GM21529 (cell line): ENCODE measurements at regions not wholly inside any gene's neighbourhood (a gene's known extent, or its start where the extent isn't known, plus 50 kb on each side); places are given as distances from the start of the nearest gene placed in this dataset.

Source experiments
- ATAC-seq: cut with Tn5 transposase; IDR thresholded peaks from one replicate; pipeline ENCODE4 v1.9.1; 2021; ENCODE audit not compliant: unreplicated experiment

DNA sequence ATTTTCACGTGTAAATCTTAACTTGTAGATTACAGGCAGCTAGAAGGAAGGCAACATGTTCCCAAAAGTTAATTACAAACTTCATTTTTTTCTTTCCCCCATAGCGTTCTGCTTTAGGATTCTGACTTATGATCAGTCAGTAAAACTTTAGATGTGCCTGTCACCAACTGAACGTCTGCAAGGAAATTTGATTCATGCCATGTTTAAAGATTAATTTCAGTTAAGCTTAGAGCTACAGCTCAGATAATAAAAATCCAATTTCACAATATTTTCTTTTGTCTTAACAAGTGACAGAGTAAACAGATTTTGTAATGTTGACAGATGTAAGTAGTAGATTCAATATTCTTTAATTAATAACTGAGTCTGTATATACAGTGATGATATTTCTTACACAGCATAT lies 253.1 kb downstream of the NFKBIZ start:
- no peak for ATAC-seq

DNA sequence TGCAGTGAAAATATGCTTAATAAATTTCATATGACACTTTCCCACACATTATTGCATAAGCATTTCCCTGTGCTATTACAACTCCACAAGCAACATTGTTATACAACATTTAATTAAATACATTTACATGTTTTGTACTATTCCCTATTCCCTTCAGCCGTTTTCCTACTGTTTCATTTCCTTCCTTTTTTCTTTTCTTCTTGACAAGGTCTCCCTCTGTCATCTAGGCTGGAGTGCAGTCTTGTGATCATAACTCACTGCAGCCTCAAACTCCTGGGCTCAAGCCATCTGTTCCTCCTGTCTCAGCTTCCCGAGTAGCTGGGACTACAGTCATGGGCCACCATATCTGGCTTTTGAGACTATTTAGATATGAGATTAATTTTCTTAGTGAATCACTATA lies 254.7 kb downstream of the NFKBIZ start:
- no peak for ATAC-seq

DNA sequence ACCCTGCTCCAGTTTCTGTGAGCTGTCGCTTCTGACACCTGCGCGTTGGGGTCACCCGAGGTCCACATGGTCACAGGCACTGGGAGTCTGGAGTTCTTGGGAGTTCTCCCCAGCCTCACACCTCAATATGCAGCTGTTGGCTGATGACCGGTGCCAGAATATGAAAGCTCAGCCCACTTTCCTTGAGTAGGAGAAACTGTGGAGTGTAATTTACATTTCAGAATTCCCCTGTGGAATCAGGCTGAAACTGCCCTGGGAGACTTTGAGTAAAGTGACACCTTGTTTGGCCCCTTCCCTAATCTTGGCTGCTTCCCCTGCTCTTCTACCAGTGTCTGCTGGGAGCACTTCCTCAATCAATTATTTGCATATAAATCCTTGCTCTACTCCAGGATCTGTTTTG lies 255.9 kb downstream of the NFKBIZ start:
- ATAC-seq: no peak

DNA sequence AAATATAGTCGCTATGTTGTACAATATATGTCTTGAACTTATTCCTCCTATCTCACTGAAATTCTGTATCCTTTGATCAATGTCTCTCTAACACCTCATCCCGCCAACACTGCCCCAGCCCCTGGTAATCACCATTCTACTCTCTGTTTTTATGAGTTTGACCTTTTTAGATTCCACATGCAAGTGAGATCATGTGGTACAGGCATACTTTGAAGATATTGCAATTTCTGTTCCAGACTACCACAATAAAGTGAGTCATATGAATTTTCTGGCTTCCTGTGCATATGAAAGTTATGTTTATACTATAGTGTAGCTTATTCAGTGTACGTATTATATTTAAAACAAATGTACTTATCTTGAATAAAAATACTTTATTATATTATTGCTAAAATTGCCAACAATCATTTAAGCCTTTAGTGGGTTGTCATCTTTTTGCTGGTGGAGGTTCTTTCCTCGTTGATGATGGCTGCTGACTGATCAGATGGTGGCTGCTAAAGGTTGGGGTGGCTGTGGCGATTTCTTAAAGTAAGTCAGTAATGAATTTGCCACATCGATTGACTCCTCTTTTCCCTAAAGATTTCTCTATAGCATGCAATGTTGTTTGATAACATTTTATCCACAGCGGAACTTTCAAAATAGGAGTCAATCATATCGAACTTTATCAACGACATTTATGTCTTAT lies 257.2 kb downstream of the NFKBIZ start:
- ATAC-seq: no peak

DNA sequence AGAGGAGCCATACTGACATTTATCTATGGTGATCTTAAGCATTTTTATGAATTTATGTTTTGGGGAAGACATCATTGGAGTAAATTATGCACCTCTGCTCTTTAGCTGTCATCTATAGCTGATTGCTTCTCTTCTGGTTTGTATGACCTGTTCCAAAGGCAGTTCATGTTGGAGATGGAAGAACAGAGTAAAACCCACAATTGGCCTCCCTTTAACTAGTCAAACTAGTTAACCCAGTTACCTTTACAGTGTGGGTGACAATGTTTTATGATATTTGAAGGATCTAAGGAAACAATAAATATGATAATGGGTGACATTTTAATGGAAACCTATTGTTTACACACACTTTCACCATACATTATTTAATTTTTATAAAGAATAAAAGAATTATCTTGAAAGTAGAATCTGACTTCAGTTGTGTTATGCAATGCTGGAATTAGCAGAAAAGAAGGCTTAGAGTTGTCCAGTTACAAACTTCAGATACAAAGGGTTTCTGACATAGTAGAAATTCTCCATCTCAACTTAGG lies 263.5 kb downstream of the NFKBIZ start:
- ATAC-seq: no peak

DNA sequence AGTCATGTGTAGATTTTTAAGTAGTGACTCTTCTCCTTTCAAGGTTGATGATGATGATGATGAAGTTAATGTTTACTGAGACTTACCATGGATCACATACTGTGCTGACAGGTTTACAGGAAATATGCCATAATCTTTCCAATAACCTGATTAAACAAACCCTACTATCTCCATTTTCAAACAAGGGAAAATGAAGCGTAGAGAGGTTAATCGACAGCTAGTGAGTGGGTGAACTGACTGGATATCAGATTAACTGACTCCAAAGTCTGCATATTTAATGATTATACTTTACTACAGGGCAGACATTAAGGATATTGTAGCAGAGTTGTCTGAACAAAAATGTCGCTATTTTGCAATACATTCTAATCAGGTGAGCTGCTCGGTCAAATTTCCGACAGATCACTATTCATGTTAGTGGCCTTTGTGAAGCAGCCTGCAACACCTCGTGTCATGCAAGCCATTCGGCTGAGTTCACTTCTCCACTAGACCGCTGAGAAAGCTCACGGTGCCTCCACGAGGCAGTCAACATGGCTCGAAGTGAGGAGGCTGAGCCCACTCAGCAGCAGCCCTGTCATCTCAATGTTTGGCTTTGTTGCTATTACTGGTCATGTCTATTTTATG lies 264.2 kb downstream of the NFKBIZ start:
- no peak for ATAC-seq

DNA sequence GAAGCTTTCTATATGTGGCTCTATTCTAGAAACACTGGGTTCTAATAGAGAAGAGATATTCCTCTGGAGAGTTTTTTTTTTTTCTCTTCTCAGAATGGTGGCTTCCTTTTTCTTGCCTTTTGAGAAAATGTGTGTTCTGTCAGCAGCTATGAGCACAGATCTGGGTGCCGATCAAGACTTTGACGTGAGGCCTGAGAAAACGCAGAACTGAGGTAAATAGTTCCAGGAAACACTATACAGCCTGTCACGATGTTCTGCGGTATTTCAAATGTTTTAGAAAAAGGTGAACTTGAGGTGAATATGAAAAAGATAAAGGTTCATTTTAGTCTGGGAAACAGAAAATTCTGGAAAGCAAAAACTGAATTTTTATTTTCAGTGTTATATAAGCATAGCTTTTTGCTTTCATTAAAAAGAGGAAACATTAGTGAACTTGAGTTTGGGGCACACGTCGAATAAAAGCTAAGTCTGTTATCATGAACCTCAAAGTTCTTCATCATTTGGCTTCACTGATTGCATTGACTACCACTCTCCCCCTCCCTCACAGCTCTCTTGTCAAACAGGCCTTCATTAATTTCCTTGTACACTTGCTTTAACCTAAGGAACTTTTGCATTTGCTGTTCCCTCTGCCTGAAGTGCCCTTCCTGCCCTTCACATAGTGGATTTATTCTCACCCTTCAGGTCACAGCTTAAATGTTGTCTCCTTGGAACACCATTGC lies 265.1 kb downstream of the NFKBIZ start:
- no peak for ATAC-seq

DNA sequence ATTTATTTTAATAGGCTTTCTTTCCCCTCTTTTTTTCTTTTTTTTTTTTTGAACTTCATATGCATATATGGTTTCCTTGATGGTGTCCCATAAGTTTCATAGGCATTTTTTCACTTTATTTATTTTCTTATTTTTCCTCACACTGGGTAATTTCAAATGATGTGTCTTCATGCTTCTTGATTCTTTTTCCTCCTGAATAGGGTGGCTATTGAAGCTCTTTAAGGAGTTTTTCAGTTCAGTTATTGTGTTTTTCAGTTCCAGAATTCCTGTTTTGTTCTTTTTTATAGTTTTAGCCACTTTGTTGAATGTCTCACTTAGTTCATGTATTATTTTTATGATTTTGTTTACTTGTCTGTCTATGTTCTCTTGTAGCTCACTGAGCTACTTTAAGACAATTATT lies 273.2 kb downstream of the NFKBIZ start:
- ATAC-seq: no peak

DNA sequence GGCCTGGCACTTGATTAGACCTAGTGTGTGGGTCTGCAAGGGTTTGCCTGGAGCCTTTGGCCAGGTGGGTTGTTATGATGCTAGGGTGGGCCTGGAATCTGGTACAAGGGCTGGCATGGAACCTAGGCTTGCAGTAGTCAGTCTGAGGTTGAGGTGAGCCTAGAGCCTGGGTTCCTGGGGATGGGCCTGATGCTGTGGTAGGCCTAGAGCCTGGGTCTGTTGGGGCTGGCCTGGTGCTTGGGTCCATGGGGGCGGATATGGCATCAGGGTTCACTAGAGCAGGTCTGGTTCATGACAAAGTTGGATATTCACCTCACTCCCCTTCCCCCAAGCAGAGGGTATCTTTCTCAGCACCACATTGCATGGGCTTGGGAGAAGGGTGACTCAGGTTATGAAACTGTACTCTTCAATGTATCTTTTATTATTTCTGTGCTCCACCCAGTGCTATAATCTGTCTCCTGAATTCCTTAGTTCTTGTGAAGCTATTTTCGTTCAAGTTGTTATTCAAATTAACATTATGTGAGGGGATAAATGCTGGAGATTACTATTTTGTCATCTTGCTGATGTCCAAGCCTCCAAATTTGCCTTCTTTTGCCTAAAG lies 274.4 kb downstream of the NFKBIZ start:
- ATAC-seq: no peak

DNA sequence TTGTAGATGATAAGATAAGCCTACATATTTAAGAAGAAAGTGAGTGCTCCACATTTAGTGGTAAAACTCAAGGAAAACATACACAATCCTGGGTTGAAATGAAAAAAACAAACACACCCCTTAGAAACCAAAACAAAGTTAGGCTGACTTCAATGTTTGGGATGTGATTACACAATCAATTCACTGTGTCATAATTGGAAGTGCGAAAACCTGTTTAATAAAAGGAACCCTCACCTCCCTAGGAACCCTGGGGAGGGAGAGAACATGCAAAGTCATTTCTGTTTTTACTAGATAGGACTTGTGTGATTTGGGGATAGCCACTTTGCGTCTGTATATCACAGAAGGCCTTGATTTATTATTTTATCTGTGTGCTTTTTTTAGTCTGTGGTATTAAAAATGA lies 275.0 kb downstream of the NFKBIZ start:
- ATAC-seq: no peak

DNA sequence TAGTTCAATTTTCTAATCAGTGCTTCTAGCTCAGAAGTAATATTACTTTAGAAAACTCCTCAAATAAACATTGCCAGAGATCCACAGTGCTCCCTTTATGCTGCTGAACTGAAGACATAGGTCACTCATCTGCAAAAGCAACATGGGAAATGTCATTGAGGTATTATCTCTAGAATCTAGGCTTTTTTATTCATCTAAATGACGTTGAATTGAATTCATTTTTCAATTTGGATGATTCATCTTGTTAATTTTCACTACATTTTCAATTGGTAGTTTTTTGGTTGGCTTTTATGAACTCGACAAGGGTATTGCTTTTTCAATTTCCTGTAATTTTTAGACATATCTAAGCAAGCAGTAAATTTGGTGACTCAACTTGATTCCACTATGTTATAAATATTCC lies 275.4 kb downstream of the NFKBIZ start:
- ATAC-seq: no peak

DNA sequence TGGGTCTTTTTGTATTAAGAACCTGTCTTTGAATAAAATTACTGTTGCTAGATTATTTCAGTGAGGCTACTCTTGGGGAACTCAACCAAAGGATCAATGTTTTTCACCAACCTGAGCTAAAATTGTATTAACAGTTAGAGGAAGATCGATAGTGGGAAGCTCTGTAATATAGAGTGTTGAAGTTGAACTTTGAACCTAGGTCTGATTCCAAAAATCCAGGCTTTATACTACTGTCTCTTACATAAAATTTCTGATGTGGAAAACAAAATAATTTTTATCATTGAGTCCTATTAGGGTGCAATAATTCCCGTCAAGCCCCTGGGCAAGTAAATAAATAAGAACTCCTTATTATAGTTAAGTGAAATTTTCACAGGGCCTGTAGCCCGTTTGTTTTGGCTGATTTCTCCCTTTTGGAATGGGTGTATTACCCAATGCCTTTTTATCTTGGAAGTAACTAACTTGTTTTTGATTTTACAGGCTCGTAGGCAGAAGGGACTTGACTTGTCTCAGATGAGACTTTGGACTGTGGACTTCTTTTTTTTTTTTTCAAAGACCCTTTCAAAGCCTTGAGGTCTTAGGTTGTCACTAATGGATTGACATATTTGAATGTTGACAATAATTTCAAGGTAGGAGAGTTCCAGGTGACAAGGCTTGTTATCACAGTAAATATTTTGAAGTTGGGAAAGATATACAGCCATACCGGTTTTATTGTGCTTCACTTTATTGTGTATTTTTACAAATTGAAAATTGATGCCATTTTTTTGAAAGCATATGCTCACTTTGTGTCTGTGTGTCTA lies 276.1 kb downstream of the NFKBIZ start:
- no peak for ATAC-seq

DNA sequence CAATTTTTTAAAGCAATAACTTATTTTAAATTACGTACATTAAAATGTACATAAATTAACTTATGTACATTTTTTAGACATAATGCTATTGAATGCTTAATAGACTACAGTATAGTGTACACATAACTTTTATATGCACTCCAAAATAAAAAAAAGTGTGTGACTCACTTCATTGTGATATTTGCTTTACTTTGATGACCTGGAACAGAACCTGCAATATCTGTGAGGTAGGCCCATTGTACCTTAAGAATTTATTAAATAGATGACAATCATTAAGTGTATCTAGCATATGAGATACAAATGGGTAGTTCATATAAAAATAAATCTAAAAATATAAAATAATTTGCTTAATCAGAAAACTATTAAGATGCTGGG lies 276.7 kb downstream of the NFKBIZ start:
- no peak for ATAC-seq

DNA sequence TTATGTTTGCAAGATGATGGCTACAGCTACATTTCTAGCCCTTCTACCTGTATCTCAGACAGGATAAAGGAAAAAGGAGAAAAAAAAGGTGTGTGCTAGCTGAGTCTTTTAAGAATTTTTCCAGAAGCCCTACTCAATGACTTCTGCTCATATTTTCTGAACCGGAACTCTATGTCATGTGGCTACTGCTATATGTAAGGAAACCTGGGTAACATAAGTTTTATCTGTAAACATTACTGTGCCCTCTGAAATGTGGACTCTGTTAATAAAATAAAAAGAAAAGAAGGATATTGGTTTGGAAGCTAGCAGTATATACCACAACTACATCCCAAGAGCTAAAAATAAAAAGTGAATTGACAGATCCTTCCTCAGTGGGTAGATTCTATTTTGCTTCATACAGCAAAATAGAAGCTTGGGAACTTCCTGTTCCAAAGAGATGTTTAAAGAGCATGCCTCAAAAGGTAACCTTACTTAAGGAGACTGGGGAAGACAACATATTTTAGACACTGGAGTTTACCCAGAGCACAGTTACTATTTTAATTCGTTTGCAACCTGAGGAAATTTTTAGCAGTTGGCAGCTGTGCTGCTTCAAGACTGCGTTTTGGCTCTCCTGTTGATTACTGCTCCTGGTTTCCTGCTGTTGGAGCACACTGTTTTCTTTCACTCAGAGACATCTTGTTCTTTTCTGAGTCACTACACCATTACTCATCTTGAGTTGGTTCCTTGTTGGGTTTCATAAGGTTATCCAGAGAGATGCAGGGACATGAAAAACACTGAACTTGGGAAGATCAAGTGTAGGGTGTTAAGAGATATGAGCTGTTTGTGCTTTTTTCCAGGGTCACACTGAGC lies 280.7 kb downstream of the NFKBIZ start:
- peak; percentile 47 for ATAC-seq

DNA sequence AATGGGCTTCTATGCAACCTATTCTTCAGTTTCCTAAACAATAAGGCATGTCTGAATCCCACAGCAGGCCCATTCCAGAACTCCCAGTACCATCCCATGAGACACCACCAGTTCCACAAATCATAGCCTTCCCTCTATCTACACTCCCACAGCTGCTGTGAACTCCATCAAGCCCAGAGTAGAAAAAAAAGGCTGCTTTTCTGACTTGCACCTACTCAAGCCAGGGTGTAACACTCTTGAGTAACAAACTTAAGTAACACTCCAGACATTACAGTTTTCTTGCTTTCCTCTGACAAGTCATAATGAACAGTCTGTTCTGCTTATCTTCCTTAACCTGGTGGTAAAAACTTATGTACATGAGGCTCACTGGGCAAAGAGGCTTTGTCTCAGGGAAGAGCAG lies 283.1 kb downstream of the NFKBIZ start:
- no peak for ATAC-seq

DNA sequence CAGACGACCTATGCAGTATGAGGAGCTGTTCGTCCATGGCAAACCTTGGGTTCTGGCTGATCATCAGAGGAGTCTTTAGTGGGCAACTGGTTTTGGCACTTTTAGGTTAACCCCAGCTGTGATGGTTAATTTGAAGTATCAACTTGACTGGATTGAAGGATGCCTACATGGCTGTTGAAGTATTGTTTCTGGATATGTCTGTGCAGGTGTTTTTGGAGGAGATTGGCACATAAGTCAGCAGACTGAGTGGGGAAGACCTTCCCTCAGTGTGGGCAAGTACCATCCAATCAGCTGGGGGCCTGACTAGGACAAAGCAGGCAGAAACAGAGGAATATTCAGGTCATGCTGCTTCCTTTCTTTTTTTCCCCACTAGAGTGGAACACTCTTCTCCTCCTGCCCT lies 284.1 kb downstream of the NFKBIZ start:
- ATAC-seq: no peak

DNA sequence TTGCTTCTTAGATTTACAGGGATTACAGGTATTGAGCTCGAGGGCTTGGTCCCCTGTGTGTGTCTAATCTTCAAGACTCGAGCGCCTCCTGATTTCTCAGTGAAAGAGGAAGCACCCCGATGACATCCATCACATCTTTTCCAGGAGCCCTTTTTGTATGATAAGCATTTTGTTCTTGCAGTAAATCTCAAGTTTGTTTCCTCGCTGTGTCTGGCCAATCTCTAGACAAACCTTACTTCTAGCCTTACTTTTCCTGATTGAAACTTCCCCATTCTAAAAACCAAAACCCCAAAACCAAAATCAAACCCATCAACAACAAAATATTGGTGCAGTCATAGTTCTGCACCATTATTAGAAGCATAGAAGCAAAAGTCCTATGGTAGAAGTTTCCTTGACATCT lies 286.0 kb downstream of the NFKBIZ start:
- ATAC-seq: no peak

DNA sequence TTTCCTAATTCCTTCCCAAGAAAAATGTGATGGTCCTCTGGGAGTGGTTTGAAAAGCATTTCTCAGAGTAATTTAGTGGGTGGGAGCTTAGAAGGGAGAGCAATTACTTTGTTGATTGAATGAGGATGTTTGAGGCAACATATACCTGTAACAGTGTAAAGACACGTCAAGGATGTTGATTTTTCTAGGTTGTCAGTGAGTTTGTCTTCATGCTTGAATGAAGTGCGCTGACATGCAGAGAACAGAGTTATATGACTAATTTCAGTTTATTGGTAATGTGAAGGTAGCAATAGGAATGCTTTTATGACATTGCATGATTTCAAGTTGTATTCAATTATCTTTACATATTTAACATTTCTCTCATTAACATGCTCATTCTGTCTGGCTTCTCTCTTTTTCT lies 286.9 kb downstream of the NFKBIZ start:
- no peak for ATAC-seq

DNA sequence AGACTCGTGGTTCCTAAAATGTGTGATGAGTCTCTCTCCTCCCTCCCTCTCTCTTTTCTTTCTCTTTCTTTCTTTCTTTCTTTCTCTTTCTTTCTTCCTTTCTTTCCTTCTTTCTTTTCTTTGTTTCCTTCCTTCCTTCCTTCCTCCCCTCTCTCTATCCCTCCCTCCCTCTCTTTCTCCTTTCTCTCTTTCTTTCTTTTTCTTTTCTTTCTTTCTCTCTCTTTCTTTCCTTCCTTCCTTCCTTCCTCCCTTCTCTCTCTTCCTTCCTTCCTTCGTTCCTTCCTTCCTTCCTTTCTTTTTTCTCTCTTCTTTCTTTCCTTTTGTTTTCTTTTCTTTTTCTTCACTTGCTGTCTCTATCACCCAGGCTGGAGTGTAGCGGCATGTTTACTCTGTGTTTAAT lies 290.8 kb downstream of the NFKBIZ start:
- no peak for ATAC-seq
